ENCODE measurements at regions not wholly inside any gene's neighbourhood (a gene's known extent, or its start where the extent isn't known, plus 50 kb on each side); places are given as distances from the start of the nearest gene placed in this dataset.

DNA sequence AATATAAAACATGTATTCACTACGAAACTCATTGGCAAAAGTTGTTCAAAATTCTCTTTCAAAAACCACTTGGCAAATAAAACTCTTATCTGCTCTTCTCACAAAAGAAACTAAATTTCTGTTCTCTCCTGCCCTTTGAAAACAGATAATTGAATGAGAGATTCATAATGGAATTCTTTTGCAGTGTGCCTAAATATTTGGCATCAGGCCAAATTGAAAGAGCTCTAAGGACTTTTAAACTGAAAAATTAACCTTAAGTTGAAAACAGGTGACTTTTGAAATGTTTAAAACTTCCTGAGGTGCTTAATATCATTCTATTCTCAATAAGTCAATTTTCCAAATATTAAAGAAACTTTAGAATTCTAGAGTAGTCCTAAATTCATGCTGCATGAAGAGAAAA, 136.4 kb downstream of the FSCB start:
- ATAC-seq (no peak), DNase-seq (no peak)
- Histone ChIP-seq H3K27me3 (no peaks in the 10 kb centered on the region), H3K27ac (no peak overlapping the region), H3K9me3 (peaks cover 0 to 11% of the 10 kb centered on the region in 2 donors), H3K4me3 (no peak overlapping the region), H3K4me1 (no peaks in the 10 kb centered on the region), H3K36me3 (no peaks in the 10 kb centered on the region)
- intact Hi-C loops (cut with DNase I): no loop called here
- TF ChIP-seq, protein P1, sequence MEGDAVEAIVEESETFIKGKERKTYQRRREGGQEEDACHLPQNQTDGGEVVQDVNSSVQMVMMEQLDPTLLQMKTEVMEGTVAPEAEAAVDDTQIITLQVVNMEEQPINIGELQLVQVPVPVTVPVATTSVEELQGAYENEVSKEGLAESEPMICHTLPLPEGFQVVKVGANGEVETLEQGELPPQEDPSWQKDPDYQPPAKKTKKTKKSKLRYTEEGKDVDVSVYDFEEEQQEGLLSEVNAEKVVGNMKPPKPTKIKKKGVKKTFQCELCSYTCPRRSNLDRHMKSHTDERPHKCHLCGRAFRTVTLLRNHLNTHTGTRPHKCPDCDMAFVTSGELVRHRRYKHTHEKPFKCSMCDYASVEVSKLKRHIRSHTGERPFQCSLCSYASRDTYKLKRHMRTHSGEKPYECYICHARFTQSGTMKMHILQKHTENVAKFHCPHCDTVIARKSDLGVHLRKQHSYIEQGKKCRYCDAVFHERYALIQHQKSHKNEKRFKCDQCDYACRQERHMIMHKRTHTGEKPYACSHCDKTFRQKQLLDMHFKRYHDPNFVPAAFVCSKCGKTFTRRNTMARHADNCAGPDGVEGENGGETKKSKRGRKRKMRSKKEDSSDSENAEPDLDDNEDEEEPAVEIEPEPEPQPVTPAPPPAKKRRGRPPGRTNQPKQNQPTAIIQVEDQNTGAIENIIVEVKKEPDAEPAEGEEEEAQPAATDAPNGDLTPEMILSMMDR (IDR thresholded peaks at IDR 0.05): no peak

- H3K4me3 ChIP-seq: no peak overlapping the region
- no peaks in the 10 kb centered on the region for H3K27me3 ChIP-seq
- TF ChIP-seq, protein P1 (IDR thresholded peaks at IDR 0.05): no peak
- intact Hi-C loops (cut with DNase I): no loop called here
- H3K36me3 ChIP-seq: no peaks in the 10 kb centered on the region
- ATAC-seq (no peak), DNase-seq (no peak)
- peaks cover 0 to 4% of the 10 kb centered on the region in 2 donors for H3K9me3 ChIP-seq
- H3K4me1 ChIP-seq: no peaks in the 10 kb centered on the region
- no peak overlapping the region for H3K27ac ChIP-seq
Observed at GRCh38 chr14:44369401-44370123, 137.5 kb downstream of the FSCB start.

DNA sequence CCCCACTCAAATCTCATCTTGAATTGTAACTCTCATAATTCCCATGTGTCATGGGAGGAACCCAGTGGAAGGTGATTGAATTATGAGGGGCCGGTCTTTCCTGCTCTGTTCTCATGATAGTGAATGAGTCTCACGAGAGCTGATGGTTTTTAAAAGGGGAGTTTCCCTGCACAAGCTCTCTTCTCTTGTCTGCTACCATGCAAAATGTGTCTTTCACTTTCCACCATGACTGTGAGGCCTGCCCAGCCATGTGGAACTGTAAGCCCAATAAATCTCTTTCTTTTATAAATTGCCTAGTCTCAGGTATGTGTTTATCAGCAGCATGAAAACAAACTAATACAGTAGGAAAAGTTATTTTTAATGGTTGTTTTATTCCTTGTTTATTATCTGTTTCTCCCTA, 146.0 kb downstream of the FSCB start:
- no peaks in the 10 kb centered on the region for H3K36me3 ChIP-seq
- TF ChIP-seq, protein P1 (IDR thresholded peaks at IDR 0.05): no peak
- H3K27ac ChIP-seq: no peak overlapping the region
- no peak for DNase-seq
- no peaks in the 10 kb centered on the region for H3K27me3 ChIP-seq
- no peaks in the 10 kb centered on the region for H3K9me3 ChIP-seq
- ATAC-seq: no peak
- H3K4me1 ChIP-seq: no peaks in the 10 kb centered on the region
- no peak overlapping the region for H3K4me3 ChIP-seq
- intact Hi-C loops (cut with DNase I): no loop called here

- Histone ChIP-seq H3K36me3 (no peaks in the 10 kb centered on the region), H3K27ac (no peak overlapping the region), H3K9me3 (peaks cover 0 to 5% of the 10 kb centered on the region in 2 donors), H3K4me3 (no peak overlapping the region), H3K27me3 (no peaks in the 10 kb centered on the region), H3K4me1 (no peaks in the 10 kb centered on the region)
- TF ChIP-seq, protein P1 (IDR thresholded peaks at IDR 0.05): no peak
- intact Hi-C loops (cut with DNase I): no loop called here
- no peak for ATAC-seq
- DNase-seq: no peak
Observed at GRCh38 chr14:44353805-44354204, 153.3 kb downstream of the FSCB start.

GRCh38 chr14:44352201-44352600, 154.9 kb downstream of the FSCB start:
- ATAC-seq (no peak), DNase-seq (no peak)
- H3K9me3 ChIP-seq: peaks cover 0 to 20% of the 10 kb centered on the region in 2 donors
- intact Hi-C loops (cut with DNase I): no loop called here
- H3K4me3 ChIP-seq: no peak overlapping the region
- H3K27me3 ChIP-seq: no peaks in the 10 kb centered on the region
- H3K27ac ChIP-seq: no peak overlapping the region
- no peaks in the 10 kb centered on the region for H3K36me3 ChIP-seq
- no peaks in the 10 kb centered on the region for H3K4me1 ChIP-seq
- TF ChIP-seq, protein P1 (IDR thresholded peaks at IDR 0.05): no peak
